HEK293T (cell line): ENCODE measurements at regions not wholly inside any gene's neighbourhood (a gene's known extent, or its start where the extent isn't known, plus 50 kb on each side); places are given as distances from the start of the nearest gene placed in this dataset.

Source experiments
- ELF4 ChIP-seq: fragments of 450-650 bp; IDR thresholded peaks from 2 replicates; pipeline ENCODE4 v1.6.1; 2017; ENCODE audit warnings: antibody characterized with exemption
- FOXA1 ChIP-seq: fragments of 450-650 bp; IDR thresholded peaks from 2 replicates; pipeline ENCODE4 v1.6.1; 2016; ENCODE audit warnings: mild to moderate bottlenecking
- FOXK2 ChIP-seq: fragments of 450-650 bp; IDR thresholded peaks from 2 replicates; pipeline ENCODE4 v1.6.1; 2016; ENCODE audit warnings: mild to moderate bottlenecking
- HDGF ChIP-seq: fragments of 450-650 bp; IDR thresholded peaks from 2 replicates; pipeline ENCODE4 v1.6.1; 2017; ENCODE audit warnings: antibody characterized with exemption, borderline replicate concordance
- L3MBTL2 ChIP-seq: fragments of 450-650 bp; conservative IDR thresholded peaks from 2 replicates; pipeline ENCODE4 v1.6.1; 2016; ENCODE audit warnings: mild to moderate bottlenecking
- NFRKB ChIP-seq: fragments of 450-650 bp; IDR thresholded peaks from 2 replicates; pipeline ENCODE4 v1.6.1; 2016; ENCODE audit warnings: mild to moderate bottlenecking, moderate library complexity
- SP1 ChIP-seq: fragments of 450-650 bp; IDR thresholded peaks from 2 replicates; pipeline ENCODE4 v1.6.1; 2017
- SUZ12 ChIP-seq: fragments of 450-650 bp; IDR thresholded peaks from 2 replicates; pipeline ENCODE4 v1.6.1; 2016; ENCODE audit warnings: mild to moderate bottlenecking
- TARDBP ChIP-seq: fragments of 450-650 bp; IDR thresholded peaks from 2 replicates; pipeline ENCODE4 v1.6.1; 2016
- ZNF384 ChIP-seq: fragments of 450-650 bp; IDR thresholded peaks from 2 replicates; pipeline ENCODE4 v1.6.1; 2016

DNA sequence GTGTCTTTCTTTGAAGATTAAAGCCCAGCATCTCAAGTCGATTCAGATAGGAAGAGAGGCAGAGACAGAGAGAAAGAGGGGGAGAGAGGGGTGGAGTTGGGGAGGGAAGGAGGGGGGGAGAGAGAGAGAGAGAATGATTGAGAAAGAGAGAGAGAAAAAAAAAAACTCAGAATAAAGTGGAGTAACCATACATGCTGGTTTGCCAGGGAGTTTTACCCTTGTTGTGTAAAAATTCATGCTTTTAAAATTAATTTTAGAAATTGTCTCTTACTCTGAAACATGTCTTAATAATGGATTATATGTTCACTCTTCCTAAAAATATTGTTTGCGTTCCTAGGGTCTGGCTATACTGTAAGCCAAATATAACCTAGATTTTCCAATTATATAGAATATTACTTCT lies 908.5 kb downstream of the DSC3 start:
- TF ChIP-seq L3MBTL2 (no peak), SUZ12 (no peak), ZNF384 (no peak), FOXA1 (no peak), SP1 (no peak), ELF4 (no peak), FOXK2 (no peak), HDGF (no peak), NFRKB (no peak), TARDBP (no peak)
